ENCODE measurements at regions not wholly inside any gene's neighbourhood (a gene's known extent, or its start where the extent isn't known, plus 50 kb on each side); places are given as distances from the start of the nearest gene placed in this dataset.
A peak's percentile ranks its signal among the peaks of the same experiment; 100 is the strongest.
"Not testable (repeated sequence)": the region's sequence is repeated elsewhere in the genome, so short reads cannot be mapped to it uniquely, and the experiment has no call there.

- no peak for DNase-seq
Observed at GRCh38 chr1:96222701-96223100, 498.9 kb upstream of the PTBP2 start.

GRCh38 chr1:96224229-96224628, 497.4 kb upstream of the PTBP2 start:
- DNase-seq, result not testable (repeated sequence)

- DNase-seq, result no peak
Observed at GRCh38 chr1:96233422-96233821, 488.2 kb upstream of the PTBP2 start.

GRCh38 chr1:96234299-96234698, 487.3 kb upstream of the PTBP2 start:
- peak; percentile 20 for DNase-seq

- peak; percentile 29 for DNase-seq
Observed at GRCh38 chr1:96236156-96236739, 485.3 kb upstream of the PTBP2 start.

- DNase-seq, result no peak
Observed at GRCh38 chr1:96238426-96238825, 483.2 kb upstream of the PTBP2 start.

GRCh38 chr1:96240438-96240837, 481.1 kb upstream of the PTBP2 start:
- DNase-seq, result no peak

- no peak for DNase-seq
Observed at GRCh38 chr1:96253246-96254035, 468.1 kb upstream of the PTBP2 start.

- no peak for DNase-seq
Observed at GRCh38 chr1:96256130-96256790, 465.3 kb upstream of the PTBP2 start.

GRCh38 chr1:96259399-96259798, 462.2 kb upstream of the PTBP2 start:
- no peak for DNase-seq

- DNase-seq, result no peak
Observed at GRCh38 chr1:96281491-96281890, 440.1 kb upstream of the PTBP2 start.

- no peak for DNase-seq
Observed at GRCh38 chr1:96290033-96290432, 431.6 kb upstream of the PTBP2 start.

- no peak for DNase-seq
Observed at GRCh38 chr1:96290801-96291200, 430.8 kb upstream of the PTBP2 start.

- no peak for DNase-seq
Observed at GRCh38 chr1:96291468-96291867, 430.1 kb upstream of the PTBP2 start.

GRCh38 chr1:96292141-96292540, 429.4 kb upstream of the PTBP2 start:
- no peak for DNase-seq

GRCh38 chr1:96296991-96297390, 424.6 kb upstream of the PTBP2 start:
- no peak for DNase-seq

GRCh38 chr1:96306809-96307560, 414.6 kb upstream of the PTBP2 start:
- no peak for DNase-seq

GRCh38 chr1:96308314-96308713, 413.3 kb upstream of the PTBP2 start:
- no peak for DNase-seq

GRCh38 chr1:96309783-96310182, 411.8 kb upstream of the PTBP2 start:
- no peak for DNase-seq

GRCh38 chr1:96313216-96313615, 408.4 kb upstream of the PTBP2 start:
- no peak for DNase-seq

GRCh38 chr1:96329121-96329520, 392.5 kb upstream of the PTBP2 start:
- no peak for DNase-seq

GRCh38 chr1:96331596-96331995, 390.0 kb upstream of the PTBP2 start:
- no peak for DNase-seq

- DNase-seq, result no peak
Observed at GRCh38 chr1:96333522-96334235, 387.9 kb upstream of the PTBP2 start.

Measured in femur (tissue), 1 donor.